NCI-H748 (cell line): ENCODE measurements at regions not wholly inside any gene's neighbourhood (a gene's known extent, or its start where the extent isn't known, plus 50 kb on each side); places are given as distances from the start of the nearest gene placed in this dataset.

ENCODE experiments used
- DNase-seq: peaks from one replicate; lab custom pipeline; 2025; ENCODE audit not compliant: unreplicated experiment; lab: John Stamatoyannopoulos, UW

DNA sequence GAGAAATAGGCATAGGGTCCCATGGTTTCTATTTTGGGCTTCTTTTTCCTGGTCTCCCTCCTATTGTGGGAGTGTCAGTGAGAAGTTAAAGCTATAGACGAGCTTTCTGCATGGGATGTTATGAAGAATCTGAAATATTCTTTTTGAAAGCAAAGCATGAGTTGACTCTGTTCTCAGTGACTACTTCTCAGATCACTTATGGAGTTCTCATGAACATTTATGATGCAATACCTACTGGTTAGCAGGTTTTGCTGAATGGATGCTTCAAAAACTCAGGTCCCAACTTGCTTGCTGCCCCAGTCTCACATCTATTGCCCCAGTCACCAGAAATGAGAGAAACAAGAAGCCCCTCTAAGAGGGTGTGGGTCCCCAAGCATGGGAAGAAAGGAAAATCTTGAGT, 365.0 kb downstream of the HRH4 start:
- no peak for DNase-seq

DNA sequence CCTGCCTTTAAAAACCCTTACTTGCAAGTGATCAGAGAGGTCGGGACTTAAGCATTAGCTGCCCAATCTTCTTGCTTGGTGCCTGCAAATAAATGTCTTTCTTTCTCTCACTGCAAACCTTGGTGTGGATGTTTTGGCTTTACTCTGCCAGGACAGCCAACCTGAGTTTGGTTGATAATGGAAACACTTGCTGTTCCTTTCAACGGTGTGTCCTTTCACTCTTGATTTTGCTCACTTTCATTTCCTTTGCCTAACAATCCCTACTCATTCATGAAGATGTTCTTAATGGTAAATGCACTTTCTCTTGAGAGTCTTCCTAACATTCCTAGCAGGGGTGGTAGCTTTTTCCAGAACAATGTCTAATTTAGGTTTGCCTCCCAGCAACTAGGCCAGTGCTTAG, 366.2 kb downstream of the HRH4 start:
- no peak for DNase-seq

DNA sequence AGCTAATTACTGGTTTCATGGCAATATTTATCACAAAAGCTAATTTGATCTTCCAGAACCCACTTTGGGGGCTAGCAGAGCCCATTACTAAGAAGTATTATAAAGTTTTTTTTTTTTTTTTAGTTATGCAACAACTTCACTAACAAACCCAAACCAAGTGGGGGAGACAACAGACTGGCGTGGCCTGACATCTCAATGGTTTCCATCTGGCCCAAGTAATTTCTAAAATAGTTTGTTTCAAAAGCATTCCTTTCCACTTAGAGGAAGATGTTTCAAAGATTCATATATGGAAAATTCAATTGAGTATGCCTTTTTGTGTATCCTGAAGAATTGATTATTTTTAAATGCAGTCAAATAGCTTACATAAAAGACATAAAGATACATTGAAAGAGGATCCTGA, 367.1 kb downstream of the HRH4 start:
- DNase-seq = no peak

DNA sequence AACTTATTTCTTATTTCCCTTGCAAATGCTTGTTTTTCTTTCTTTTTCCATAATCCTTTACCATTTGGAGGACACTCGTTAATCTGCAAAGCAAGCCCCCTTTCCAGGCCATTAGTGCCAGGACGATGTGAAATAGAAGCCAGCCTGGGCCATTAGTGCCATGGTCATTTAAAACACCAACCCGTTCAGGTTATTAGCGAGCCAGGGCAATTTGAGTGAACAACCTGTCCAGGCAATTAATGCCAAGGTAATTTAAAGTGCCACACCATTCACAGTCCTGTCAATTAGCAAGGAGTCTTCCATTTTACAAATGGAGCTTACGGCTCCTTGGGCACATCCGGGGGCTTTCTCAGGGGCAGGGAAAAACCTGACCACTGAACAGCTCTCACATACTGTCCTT, 370.6 kb downstream of the HRH4 start:
- DNase-seq = no peak

DNA sequence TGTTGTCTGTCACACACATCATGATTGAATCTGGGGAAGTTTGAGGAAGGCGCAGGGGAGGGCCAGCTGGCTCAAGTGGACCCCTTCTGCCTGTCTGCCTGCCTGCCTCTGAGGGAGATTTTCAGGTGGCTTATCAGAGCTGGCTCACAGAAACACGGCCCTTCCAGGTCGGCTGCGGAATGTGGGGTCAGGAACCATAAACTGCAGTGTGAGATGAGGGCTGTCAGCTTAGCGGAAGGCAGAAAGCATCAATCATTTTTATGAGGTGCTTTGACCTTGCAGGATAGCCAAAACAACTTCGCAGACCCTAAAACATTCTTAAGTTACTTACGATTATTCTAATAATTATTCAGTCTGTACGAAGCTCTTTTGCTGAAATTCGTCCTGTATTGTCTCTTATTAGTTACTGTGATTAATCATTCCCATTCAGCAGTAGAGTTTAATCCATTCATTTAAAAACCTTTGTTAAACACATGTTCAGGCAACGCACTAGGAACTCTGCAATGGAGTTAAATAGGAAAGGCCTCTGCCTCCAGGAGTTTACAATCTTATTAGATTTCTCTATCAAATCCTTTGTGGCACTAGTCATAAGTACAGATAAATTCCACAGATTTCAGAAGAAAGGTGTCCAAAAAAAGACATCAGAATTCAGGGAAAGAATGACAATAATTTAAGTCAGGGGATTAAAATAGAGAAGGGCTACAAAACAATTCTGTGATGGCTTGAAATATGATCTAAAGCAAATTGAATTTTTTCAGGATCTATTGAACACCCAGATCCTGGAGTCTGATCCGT, 371.6 kb downstream of the HRH4 start:
- DNase-seq = peak; percentile 32

DNA sequence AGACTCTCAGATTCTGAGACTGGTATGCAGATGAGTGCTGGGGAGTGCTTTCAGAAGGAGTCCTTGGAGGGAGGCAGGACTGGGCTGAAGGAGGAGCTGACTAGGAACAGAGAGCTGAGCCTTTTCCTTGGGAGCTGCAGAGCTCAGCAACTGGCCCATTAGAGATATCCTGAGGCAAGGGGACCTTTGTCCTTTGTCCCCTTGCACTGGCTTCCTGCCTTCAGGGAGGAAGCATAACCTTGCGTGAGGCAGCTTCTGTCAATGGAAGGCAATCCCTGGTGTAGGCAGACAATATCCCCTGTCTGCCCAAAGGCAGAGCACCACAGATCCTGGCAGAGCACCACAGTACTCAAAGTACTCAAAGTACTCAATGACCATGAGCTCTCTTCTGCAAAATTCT, 375.3 kb downstream of the HRH4 start:
- DNase-seq = no peak

DNA sequence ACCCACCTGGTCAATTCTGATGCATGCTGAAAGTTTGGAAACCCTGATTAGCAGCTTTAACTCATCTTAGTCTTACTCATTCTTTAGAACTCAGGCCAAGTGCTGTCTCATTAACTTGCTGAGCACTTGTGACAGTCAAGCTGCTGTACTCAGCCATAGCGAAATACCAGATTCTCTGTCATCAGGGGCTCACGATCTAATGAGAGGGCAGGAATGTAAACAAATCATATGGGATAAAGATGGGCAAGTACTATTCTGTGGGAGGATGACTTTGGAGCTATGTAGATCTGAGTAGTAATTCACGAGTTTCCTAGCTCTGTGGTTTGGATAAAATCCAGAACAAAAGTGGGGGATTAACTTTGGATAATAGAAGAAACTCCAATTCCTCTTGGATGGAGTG, 376.6 kb downstream of the HRH4 start:
- DNase-seq = no peak

DNA sequence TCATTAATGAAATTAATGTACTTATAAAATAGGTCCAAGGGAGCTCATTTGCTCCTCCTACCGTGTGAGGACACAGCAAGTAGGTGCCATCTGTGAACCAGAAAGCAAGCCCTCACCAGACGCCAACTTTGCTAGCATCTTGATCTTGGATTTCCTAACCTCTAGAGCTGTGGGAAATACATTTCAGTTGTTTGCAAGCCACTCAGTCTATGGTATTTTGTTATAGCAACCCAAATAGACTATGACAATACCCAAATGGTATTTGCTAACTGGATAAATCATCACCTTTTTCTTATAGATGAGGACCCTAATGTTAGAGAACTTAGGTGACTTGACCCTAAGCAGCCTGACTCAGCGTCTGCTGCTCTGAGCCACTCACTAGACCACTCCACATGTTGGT, 379.6 kb downstream of the HRH4 start:
- no peak for DNase-seq

DNA sequence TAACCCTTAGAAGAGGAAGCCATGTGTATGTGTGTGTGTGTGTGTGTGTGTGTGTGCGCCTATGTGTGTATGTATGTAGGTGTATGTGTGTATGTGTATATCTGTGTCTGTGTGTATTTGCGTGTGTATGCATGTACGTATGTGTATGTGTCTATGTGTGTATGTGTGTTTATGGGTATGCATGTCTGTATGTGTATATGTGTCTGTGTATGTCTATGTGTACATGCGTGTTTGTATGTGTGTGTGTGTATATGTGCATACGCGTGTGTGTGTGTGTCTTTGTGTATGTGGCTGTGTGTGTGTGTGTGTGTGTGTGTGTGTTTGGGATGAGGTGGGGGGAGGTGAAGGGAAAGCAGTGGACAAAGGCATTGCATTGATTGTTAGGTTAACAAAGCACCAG, 380.2 kb downstream of the HRH4 start:
- no peak for DNase-seq

DNA sequence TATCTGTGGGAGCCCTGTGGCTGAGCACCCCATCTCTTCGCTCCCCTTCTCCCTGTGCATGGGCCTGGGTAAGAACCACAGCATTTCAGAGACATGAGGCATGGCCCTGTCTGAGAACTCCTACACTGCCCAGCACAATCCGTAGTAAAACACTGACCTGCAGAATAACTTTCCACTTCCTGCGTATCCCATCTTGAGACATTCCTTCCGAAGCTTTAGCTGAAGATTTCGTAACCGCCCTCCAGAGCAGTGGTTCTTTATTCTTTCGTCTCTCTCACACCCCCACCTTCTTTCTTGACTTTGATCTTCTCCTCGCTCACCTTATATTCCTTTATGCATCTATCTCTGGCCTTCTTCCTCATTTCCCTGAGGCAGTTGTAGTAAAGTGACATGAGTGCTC, 381.1 kb downstream of the HRH4 start:
- no peak for DNase-seq

DNA sequence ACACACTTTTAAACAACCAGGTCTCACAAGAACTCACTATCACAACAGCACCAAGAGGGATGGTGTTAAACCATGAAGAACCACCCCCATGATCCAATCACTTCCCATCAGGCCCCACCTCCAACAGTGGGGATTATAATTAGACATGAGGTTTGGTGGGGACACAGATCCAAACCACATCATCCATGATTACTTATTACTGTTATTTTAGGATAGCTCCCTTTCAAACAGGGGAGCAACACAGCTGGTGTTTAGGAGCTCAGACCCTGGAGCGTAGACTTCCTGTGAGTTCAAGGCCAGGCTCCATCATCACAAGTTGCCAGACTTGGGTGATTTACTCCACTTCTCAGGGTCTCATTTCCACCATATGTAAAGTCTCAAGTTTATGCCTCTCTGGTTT, 382.7 kb downstream of the HRH4 start:
- DNase-seq = no peak

DNA sequence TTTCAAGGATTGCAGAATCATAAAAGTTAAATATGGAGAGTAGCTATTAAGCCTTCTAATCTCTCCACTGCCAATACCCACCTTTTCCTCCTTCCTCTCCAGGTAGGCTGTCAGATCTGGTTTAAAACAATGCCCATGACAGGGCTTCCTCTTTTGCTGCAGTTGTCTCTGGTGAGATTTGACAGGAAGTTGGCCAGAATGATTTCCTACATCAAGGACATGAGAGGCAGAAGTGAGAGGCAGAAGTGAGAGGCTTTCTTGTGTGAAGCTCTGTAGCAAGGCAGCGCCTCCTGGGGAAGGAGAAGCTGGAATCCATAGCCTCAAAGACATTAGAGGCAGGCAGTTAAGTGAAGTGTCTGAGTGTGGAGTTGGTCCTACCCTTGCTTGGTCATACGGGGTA, 385.7 kb downstream of the HRH4 start:
- no peak for DNase-seq

DNA sequence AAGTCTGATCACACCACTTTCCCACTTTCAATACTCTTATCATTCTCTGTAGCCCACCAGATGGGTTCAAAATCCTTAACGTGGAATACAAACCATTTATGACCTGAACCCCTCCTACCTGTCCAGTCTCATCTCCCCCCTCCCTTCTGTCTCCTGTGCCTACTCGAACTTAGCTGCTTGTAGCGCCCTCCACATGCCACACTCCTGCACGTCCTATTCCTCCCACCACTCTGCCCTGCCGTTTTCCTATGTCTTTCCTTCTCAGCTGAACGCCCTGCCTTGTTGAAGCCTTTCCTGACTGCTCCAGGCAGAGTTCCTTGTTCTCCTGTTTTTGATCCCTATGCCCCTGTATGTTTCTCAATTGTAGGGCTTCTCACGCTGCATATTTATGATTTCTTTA, 390.1 kb downstream of the HRH4 start:
- DNase-seq = no peak

DNA sequence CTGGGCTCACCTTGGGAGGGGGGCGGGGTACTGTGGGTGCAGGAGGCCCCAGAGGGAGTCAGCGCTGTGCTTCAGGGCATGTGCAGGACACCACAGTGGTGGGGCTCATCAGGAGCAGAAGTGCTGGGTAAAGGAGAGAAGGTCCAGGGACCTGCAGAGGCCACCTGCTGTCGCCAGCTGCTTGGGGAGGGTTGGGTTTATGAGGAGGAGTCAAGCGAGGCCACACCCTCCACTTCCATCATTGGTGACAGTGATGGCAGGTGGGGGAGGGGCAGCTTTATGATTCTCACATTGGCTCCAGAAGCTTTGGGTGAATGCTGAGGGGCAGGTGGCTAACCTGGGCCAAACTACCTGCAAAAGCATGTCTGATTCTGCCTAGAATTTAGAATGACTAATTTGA, 392.6 kb downstream of the HRH4 start:
- no peak for DNase-seq

DNA sequence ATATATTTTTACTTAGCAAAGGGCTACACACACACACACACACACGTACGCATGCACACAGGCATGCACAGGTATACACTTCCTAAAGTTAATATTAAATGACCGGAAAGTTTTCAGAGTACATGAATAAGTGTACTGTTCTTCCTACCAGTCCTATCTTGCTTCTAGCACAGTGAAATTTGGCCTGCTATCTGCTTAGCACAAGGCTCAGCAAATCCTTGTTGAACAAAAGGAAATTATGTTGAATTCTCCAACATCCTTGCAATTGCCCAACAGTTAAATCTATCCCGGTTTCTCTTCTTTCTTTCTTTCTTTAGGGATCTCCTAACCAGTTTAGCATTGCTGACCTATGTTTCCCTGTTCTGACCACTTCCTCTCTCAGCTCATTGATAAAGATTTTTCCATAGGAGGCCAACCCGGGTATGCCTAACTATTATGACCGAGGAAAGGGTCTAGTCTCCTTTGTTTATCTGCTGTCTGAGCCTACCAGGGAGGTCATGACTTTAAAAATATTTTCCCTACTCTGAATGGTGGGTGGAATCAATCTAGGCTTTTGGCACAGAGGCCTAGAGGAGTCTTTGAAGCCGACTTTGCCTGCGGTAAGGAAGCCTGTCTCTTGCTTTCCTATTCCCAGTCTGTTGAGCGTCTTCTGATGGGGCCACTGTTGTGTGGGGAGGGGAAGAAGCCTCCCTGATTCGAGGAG, 400.7 kb downstream of the HRH4 start:
- no peak for DNase-seq

DNA sequence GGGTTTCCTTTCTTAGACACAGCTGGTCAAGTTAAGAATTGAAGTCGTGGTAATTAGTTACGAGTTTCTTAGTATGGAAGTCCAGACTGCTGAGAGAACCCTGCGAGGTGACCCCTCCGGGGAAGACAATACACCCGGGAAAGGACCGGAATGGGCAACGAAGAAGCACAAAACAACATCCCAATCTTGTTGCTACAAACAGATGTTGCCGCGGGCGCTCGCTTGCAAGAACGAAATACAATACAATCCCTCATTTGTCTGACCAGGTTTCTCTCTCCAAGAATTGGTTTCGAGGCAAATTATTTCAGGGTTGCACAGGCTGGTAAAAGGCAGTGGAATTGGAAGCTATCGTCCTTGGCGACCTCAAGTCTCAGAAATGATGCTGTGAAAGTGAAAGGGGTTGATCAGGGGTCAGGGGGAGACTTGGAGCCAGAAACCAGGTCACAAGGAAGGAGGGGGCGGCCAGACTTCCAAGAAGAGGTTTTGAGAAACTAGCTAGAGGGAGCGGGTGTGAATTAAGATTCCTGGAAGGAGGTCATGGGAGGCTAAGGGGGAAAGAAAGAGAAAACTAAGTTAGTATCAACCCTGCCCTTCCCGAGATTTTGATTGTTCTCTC, 401.9 kb downstream of the HRH4 start:
- DNase-seq = no peak

DNA sequence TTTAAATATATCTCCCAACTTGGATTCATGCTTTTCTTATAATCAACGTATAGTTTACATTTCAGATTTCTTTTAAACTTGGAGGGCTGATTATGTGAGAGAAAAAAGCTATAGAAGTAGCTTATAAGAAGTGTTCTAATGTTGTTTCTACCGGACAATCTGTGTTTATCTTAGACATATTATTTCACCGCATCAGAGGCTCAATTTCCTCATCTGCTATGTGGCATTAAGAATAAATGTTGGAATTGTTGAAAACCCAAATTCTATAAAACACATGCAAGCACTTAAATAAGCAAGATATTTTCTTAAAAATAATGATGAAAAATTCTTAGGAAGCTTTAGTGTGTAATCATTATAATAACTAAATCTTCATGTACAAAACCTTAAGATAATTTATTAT, 407.9 kb downstream of the HRH4 start:
- DNase-seq = no peak

DNA sequence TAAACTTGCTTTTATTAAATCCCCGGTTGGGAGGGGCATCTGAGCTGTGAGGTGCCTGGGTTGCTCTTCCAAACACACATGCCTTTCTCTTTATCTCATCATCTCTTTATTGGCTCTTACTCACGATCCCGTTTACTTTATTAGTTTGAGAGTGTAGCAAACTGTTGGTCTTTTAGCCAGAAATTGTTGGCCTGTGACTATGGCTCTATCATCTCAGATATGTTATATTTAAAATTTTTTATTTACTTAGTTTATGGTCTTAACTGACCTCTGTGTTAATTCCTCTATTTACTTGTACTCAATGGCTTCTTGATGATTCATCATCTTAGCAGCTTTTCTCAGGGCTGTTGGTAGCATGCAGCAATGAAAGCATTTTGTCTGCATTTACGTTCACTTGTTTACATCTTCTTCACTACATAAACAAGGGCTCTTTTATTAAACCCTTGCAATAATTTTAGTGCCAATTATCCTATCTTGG, 408.4 kb downstream of the HRH4 start:
- DNase-seq = no peak

DNA sequence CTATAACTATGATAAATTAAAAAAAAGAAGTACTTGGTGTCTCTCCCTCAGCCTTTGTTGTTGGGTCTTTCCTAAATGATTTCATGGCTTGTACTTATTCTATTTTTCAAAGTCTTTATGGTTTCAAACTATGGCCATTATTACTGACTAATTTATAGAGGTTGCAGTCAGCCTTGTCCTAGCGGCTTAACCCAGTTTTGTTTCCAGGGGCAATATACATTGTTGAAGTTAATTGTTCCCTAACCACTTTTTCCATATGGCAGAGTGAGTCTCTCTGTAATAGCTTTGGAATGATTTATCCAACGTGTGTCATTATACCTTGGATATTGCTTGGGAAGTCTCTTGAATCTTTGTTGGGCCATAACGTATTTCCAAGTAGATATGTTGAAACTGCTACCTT, 408.8 kb downstream of the HRH4 start:
- peak; percentile 50 for DNase-seq

DNA sequence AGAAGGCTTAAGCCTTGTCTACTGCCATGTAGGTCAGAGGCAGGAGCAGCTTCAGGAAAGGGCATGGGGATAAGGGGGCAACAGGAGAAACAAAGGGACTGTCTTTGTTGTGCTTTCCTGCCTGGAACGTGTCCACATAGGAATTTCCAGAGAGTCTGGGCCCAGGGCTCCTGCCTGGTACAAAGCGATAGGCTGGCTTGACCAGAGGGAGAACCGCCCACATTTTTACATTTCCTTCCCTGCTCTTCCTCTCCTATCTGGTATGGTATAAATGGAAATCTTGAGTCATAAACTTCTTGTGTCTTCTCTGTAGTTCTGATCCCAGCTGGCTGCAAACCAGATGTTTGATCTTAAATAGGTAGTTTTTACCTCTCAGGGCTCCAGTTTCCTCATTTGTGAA, 414.8 kb downstream of the HRH4 start:
- DNase-seq = no peak

DNA sequence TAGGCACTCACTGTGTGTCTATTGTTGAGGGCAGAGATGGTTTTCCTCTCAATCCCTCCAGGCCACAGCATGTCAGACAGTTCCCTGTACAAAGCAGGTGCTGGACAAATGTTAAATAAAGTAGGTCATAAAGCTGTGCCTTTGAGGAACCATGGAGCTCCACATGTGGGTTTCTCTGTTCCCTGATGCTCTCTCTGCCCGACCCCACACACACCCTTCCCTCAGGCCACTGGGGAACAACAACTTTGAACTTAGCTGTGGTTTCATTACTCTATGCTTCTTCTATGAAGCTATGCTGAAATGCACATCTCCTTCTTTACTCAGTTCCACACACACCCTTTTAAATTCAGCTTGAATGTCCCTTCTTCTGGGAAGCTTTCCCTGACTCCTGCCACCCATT, 415.3 kb downstream of the HRH4 start:
- no peak for DNase-seq

DNA sequence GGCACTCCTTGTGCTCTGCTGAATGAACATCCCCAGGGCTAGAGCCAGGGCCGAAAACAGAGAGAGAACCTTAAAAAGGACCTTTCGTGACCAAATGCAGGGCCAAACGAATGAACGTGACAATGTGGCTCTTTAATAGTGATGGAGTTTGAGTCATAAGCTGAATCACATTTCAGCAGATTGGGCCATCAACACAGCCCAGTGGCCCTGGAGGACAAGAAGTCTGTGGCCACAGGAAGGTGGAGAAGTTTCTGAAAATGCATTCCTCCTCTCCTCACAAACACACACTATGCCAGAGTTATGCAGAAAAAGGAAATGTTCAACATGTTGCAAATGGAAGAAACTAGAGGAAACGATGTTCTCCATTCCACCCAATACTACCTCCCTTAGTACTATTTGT, 415.8 kb downstream of the HRH4 start:
- DNase-seq = no peak
